ENCODE measurements at regions not wholly inside any gene's neighbourhood (a gene's known extent, or its start where the extent isn't known, plus 50 kb on each side); places are given as distances from the start of the nearest gene placed in this dataset.
A peak's percentile ranks its signal among the peaks of the same experiment; 100 is the strongest.
"Not testable (repeated sequence)": the region's sequence is repeated elsewhere in the genome, so short reads cannot be mapped to it uniquely, and the experiment has no call there.

DNA sequence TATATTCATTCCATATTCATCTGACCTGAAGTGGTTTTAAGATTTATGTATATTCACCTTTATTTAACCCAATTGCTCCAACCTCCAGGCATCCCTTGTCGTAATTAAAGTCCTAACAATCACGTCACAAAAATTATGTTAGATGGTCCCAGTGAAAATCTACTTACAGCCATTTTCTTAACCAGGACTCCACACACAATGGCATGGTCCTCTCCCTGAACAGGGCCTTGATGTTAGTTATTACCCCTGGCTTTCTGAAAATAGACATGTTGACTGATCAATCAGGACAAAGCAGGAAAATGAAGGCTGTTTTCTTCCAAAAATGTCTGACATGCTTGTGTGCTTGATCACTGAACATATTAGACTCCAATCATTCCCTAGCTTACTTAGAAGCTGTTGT is 542.7 kb upstream of the SLITRK5 start:
- no peak for DNase-seq (ENCODE audit: low read depth in 1 of 2, low spot score in 1 of 2)
- no peak for TF ChIP-seq JUND (IDR thresholded peaks at IDR 0.05; ENCODE audit: low read depth)
- in situ Hi-C loops (cut with HindIII; ENCODE audit: low pct_unique_long_range_greater_than_20kb, low sequenced_read_pairs), result no loop called here

DNA sequence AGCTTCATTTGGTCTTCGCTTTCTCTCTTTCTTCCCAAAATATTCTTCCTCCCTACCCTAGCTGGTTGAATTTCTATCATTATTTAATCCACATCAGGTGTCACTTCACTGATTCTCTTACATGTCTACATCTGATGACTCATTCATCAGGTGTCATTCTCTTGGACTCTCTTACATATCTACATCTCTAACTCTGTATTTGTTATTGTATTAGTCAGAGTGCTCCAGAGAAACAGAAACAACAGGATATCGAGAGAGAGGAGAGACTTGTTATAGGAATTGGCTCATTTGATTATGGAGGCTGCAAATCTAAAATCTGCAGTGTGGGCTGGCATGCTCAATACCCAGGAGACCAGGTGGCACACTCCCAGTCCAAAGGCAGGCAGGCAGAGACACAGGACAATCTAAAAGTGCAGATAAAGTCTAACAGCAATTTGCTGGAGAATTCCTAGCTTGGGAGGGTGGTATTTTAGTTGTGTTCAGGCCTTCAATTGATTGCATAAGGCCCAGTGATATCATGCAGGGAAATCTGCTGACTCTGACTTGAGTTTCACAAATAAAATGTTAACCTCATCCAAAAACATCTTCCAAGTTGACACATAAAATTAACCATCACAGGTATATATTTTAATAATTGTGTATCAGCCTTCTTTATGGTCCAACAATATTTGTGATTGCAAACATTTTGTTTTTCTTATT is 541.4 kb upstream of the SLITRK5 start:
- in situ Hi-C loops (cut with HindIII; ENCODE audit: low pct_unique_long_range_greater_than_20kb, low sequenced_read_pairs), result no loop called here
- TF ChIP-seq JUND (IDR thresholded peaks at IDR 0.05; ENCODE audit: low read depth), result no peak
- DNase-seq (ENCODE audit: low read depth in 1 of 2, low spot score in 1 of 2), result no peak

DNA sequence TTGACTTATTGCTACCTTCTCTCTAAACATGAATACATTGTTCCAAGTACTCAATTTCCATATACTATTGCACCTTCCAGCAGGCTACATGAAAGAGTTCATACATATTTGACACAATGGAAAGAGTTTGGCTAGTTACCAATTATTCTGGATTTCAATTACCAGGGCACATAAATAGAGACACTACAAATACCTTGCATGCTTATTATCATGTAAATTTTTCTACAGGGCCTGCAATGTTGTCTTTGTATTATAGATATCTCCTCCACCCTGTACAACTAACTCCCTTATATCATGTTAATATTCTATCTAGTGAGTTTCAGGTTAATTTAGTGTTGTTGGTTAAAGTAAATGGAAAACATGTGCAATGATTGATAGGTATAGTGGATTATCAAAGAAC is 540.7 kb upstream of the SLITRK5 start:
- in situ Hi-C loops (cut with HindIII; ENCODE audit: low pct_unique_long_range_greater_than_20kb, low sequenced_read_pairs), result no loop called here
- no peak for TF ChIP-seq JUND (IDR thresholded peaks at IDR 0.05; ENCODE audit: low read depth)
- DNase-seq (ENCODE audit: low read depth in 1 of 2, low spot score in 1 of 2), result no peak

DNA sequence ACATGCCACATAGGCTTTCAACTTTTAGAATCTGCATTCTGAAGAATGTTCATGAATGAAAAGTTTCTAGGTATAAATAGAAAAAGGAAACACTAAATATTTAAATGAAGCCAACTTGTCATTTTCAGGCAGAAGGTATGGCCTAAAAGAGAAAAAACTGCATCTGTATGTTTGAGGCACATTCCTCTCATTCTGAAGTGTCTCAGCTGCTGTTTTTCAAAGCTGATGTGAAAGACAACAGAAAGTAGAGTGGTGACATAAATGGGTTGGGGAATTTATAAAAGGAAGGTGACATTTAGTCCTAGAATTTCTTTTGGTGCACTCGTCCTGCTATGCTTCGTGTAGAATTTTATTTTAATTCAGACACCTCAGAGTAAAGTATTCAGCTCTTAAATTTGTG is 539.6 kb upstream of the SLITRK5 start:
- in situ Hi-C loops (cut with HindIII; ENCODE audit: low pct_unique_long_range_greater_than_20kb, low sequenced_read_pairs), result no loop called here
- DNase-seq (ENCODE audit: low read depth in 1 of 2, low spot score in 1 of 2), result no peak

DNA sequence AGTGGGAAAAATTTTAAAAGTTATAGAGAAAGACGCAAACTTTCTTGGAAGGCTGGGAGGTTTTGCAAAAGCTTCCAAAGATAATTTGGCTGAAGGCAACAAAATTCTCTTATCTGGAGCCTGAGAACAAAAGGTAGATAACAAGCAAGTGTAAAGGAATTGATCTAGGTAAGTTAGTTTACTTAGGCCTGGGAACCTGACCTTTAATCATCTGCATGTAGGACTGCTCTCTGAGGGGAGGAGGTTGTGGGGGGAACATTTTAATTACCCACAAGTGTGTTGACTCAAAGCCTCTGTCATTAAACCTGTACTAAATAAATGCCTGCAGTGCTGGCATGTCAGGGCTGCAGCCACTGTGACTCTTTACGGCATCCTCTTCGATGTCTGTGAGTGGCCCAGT is 532.3 kb upstream of the SLITRK5 start:
- in situ Hi-C loops (cut with HindIII; ENCODE audit: low pct_unique_long_range_greater_than_20kb, low sequenced_read_pairs), result no loop called here
- no peak for DNase-seq (ENCODE audit: low read depth in 1 of 2, low spot score in 1 of 2)
- no peak for TF ChIP-seq JUND (IDR thresholded peaks at IDR 0.05; ENCODE audit: low read depth)

More for the DNA sequence above, 539.6 kb upstream of the SLITRK5 start:
- TF ChIP-seq JUND (IDR thresholded peaks at IDR 0.05; ENCODE audit: low read depth), result no peak

DNA sequence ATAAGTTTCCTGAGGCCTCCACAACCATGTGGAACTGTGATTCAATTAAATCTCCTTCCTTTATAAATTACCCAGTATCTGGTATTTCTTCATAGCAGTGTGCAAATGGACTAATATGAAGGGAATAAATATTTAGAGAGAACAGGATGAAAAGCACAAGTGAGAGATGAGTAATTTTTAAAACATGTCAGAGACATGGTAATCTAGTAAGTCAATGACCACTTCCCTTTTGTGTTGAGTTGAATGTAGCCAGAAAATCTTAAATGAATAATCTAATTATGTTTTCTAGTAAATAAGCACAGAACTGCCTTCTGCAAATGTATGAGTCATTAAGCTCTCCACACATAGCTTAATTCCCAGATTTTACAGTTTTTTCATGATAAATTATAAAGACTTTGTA is 524.1 kb upstream of the SLITRK5 start:
- in situ Hi-C loops (cut with HindIII; ENCODE audit: low pct_unique_long_range_greater_than_20kb, low sequenced_read_pairs), result no loop called here
- TF ChIP-seq JUND (IDR thresholded peaks at IDR 0.05; ENCODE audit: low read depth), result no peak
- DNase-seq (ENCODE audit: low read depth in 1 of 2, low spot score in 1 of 2), result no peak

DNA sequence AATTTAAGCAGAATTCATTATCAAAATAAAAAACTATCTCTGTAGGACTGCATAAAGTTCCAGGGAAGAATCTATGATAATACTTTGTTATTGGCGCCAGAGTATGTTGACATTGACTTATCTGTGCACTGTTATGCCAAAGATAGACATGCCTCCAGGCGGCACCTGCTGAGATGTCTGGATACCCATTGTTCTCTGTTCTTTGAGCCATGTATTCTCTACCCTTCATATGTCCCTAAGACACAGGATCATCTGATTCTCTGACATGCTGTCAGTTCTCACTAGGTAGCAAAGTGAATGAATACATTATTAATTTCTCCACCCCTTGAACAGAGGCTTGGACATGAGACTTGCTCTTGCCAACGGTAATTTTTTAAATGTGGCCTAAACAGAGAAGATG is 517.8 kb upstream of the SLITRK5 start:
- DNase-seq (ENCODE audit: low read depth in 1 of 2, low spot score in 1 of 2), result no peak
- no peak for TF ChIP-seq JUND (IDR thresholded peaks at IDR 0.05; ENCODE audit: low read depth)
- in situ Hi-C loops (cut with HindIII; ENCODE audit: low pct_unique_long_range_greater_than_20kb, low sequenced_read_pairs), result no loop called here

DNA sequence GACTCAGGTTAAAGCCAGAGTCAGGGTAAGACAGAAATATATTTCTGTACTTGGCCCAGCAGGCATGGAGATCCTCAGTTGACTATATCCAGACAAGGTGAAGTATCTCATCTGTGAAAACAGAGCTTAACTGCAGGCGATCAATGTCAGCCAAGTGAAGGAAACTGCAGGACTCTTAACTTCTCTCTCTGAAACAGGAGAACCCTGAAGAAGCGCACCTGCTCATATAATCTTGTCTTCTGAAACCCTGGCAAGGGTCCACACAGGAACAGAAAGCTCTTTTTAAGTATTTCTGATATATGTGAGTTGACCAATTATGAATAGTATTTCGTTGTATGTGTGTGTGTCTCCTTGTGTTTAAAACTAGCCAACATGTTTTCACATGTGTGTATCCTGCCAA is 504.8 kb upstream of the SLITRK5 start:
- no peak for TF ChIP-seq JUND (IDR thresholded peaks at IDR 0.05; ENCODE audit: low read depth)
- in situ Hi-C loops (cut with HindIII; ENCODE audit: low pct_unique_long_range_greater_than_20kb, low sequenced_read_pairs), result no loop called here
- DNase-seq (ENCODE audit: low read depth in 1 of 2, low spot score in 1 of 2), result no peak

DNA sequence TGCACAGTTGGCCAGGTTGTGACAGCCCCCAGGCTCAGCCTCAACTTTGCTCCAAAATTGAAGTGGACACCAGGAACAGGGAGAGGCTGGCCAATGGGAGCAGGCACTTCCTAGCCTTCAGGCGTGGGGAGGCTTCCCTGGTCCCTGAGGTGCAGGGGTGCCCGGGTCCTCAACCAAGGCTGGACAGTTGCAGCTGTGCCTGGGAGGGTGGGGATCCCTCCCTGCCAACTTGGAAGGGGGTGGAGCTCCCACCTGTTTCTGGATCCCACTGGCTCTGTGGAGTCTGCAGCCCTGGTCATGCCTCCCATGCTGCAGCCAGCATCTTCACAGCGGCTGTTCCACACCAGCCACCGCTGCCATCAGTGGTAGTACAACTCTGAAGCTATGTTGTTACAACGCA is 502.8 kb upstream of the SLITRK5 start:
- in situ Hi-C loops (cut with HindIII; ENCODE audit: low pct_unique_long_range_greater_than_20kb, low sequenced_read_pairs), result no loop called here
- no peak for TF ChIP-seq JUND (IDR thresholded peaks at IDR 0.05; ENCODE audit: low read depth)

DNA sequence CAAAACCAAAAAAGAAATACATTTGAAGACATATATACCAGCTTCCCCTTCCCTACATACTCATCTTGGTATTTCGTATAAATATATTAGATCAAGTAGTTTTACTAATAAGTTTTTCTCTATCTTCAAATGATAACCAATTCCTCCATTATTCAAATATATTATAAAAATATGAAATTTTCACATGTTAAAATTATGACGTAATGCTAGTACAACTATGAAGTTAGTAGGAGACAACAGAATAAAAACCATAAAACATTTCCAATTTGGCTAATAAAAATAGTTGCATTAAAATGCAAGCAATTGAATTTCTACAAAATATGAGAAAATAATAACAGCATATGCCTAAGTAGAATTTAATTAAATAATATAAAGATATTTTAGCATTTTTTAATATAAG is 501.8 kb upstream of the SLITRK5 start:
- TF ChIP-seq JUND (IDR thresholded peaks at IDR 0.05; ENCODE audit: low read depth), result no peak
- in situ Hi-C loops (cut with HindIII; ENCODE audit: low pct_unique_long_range_greater_than_20kb, low sequenced_read_pairs), result no loop called here
- DNase-seq (ENCODE audit: low read depth in 1 of 2, low spot score in 1 of 2), result no peak

More for the DNA sequence above, 502.8 kb upstream of the SLITRK5 start:
- DNase-seq (ENCODE audit: low read depth in 1 of 2, low spot score in 1 of 2), result no peak

DNA sequence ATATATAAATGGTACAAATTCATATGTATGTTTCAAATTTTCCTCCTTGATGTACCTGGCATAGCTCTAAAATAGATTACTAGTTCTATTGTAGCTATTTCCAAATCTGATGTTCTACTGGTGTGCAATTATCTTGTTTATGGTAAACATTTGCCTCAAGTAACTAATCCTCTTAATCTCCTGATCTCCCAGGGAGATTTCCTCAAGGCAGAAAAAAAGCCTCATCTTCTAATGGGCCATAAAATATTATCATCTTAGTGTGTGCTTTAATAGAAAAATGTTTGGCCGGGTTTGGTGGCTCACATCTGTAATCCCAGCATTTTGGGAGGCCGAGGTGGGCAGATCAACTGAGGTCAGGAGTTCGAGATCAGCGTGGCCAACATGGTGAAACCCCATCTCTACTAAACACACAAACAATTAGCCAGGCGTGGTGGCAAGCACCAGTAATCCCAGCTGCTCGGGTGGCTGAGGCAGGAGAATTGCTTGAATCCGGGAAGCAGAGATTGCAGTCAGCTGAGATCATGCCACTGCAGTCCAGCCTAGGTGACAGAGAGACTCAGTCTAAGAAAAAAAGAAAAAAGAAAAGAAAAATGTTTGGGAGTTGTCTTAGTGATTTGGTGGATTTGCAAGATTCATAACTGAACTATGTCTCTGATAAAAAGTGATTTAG is 498.9 kb upstream of the SLITRK5 start:
- DNase-seq (ENCODE audit: low read depth in 1 of 2, low spot score in 1 of 2), result peak in 1 of 2 experiments; percentile 2
- TF ChIP-seq JUND (IDR thresholded peaks at IDR 0.05; ENCODE audit: low read depth), result no peak
- in situ Hi-C loops (cut with HindIII; ENCODE audit: low pct_unique_long_range_greater_than_20kb, low sequenced_read_pairs), result no loop called here

DNA sequence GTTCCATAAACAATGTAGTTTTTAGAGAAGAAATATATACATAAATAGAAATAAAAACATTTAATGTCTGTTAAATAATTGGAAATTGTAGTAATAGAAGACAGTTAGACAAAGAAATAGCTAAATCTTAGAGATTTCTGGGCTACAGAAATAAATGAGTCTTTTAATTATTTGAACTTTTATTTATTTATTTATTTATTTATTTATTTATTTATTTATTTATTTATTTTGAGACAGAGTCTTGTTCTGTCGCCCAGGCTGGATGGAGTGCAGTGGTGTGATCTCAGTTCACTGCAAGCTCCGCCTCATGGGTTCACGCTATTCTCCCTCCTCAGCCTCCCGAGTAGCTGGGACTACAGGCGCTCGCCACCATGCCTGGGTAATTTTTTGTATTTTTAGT is 486.0 kb upstream of the SLITRK5 start:
- DNase-seq (ENCODE audit: low read depth in 1 of 2, low spot score in 1 of 2); in situ Hi-C loops (cut with HindIII; ENCODE audit: low pct_unique_long_range_greater_than_20kb, low sequenced_read_pairs): not testable (repeated sequence)

DNA sequence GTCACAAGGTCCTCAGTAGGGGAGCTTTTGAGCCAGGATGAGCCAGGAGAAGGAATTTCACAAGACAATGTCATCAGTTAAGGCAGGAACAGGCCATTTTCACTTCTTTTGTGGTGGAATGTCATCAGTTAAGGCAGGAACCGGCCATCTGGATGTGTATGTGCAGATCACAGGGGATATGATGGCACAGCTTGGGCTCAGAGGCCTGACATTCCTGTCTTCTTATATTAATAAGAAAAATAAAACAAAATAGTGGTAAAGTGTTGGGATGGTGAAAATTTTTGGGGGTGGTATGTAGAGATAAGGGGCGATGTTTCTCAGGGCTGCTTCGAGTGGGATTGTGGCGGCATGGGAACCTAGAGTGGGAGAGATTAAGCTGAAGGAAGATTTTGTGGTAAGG is 484.5 kb upstream of the SLITRK5 start:
- DNase-seq (ENCODE audit: low read depth in 1 of 2, low spot score in 1 of 2); in situ Hi-C loops (cut with HindIII; ENCODE audit: low pct_unique_long_range_greater_than_20kb, low sequenced_read_pairs): not testable (repeated sequence)

DNA sequence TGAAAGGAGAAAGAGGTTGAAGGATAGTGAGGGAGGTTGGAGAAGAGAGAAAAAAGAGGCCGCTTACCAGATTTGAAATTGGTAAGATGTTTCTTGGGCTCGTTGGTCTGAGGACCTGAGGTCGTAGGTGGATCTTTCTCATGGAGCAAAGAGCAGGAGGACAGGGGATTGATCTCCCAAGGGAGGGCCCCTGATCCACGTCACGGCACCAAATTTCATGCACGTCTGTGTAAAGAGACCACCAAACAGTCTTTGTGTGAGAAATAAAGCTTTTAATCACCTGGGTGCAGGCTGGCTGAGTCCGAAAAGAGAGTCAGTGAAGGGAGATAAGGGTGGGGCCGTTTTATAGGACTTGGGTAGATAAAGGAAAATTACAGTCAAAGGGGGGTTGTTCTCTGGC is 479.7 kb upstream of the SLITRK5 start:
- in situ Hi-C loops (cut with HindIII; ENCODE audit: low pct_unique_long_range_greater_than_20kb, low sequenced_read_pairs); DNase-seq (ENCODE audit: low read depth in 1 of 2, low spot score in 1 of 2): not testable (repeated sequence)

All from T47D (cell line).